Omental fat pad (tissue), 3 donors: ENCODE measurements at regions not wholly inside any gene's neighbourhood (a gene's known extent, or its start where the extent isn't known, plus 50 kb on each side); places are given as distances from the start of the nearest gene placed in this dataset.

ENCODE experiments used
- ATAC-seq: fragments of 150-250 bp; one replicate; pipeline ENCODE4 v1.9.1; 2016; ENCODE audit warnings: mild to moderate bottlenecking, moderate library complexity; ENCODE audit not compliant: low FRiP score
- DNase-seq: peaks from one replicate; pipeline ENCODE4 v3.0.0-alpha.2; 2019; ENCODE audit warnings: low spot score
- TF ChIP-seq, protein P1 (sequence below), 3 donors: fragments of 450-650 bp; IDR thresholded peaks; one replicate each; pipeline ENCODE4 v1.5.1; 2016 to 2017; ENCODE audit warnings: antibody characterized with exemption in 3 of 3, mild to moderate bottlenecking in 3 of 3, moderate library complexity in 2 of 3

GRCh38 chr6:145266432-145267075, 468.8 kb downstream of the EPM2A start:
- DNase-seq (no peak), ATAC-seq (no peak)
- TF ChIP-seq, protein P1, sequence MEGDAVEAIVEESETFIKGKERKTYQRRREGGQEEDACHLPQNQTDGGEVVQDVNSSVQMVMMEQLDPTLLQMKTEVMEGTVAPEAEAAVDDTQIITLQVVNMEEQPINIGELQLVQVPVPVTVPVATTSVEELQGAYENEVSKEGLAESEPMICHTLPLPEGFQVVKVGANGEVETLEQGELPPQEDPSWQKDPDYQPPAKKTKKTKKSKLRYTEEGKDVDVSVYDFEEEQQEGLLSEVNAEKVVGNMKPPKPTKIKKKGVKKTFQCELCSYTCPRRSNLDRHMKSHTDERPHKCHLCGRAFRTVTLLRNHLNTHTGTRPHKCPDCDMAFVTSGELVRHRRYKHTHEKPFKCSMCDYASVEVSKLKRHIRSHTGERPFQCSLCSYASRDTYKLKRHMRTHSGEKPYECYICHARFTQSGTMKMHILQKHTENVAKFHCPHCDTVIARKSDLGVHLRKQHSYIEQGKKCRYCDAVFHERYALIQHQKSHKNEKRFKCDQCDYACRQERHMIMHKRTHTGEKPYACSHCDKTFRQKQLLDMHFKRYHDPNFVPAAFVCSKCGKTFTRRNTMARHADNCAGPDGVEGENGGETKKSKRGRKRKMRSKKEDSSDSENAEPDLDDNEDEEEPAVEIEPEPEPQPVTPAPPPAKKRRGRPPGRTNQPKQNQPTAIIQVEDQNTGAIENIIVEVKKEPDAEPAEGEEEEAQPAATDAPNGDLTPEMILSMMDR (IDR thresholded peaks at IDR 0.05), result no peak

- no peak for ATAC-seq
- TF ChIP-seq, protein P1 (IDR thresholded peaks at IDR 0.05), result no peak
These were observed 468.0 kb downstream of the EPM2A start for GRCh38 chr6:145267076-145267867.

GRCh38 chr6:145270464-145270863, 464.9 kb downstream of the EPM2A start:
- DNase-seq (no peak), ATAC-seq (no peak)
- TF ChIP-seq, protein P1 (IDR thresholded peaks at IDR 0.05), result no peak

More at GRCh38 chr6:145267076-145267867, 468.0 kb downstream of the EPM2A start:
- no peak for DNase-seq

DNA sequence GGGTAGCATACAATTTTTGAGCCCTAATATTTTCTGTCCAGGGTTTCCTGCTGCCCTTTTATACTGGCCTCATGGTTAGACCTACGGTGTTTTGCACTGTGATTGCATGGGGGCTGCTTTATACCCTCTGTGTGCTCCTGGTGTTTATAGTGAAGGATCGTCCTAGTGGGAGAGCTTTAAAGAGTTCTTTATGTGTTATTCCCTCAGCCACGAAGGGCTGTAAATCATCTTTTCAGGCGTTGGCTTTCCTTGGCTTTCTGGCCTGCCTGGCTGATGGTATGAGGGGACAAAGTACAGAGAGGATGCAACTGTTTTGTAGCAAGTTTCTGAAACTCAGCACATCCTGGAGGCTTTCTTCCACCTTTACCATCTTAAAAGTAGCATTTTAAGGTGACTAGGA, 464.3 kb downstream of the EPM2A start:
- ATAC-seq, result no peak
- TF ChIP-seq, protein P1 (IDR thresholded peaks at IDR 0.05), result no peak

GRCh38 chr6:145271577-145271976, 463.7 kb downstream of the EPM2A start:
- DNase-seq (no peak), ATAC-seq (no peak)
- TF ChIP-seq, protein P1 (IDR thresholded peaks at IDR 0.05), result no peak

More for the DNA sequence above, 464.3 kb downstream of the EPM2A start:
- DNase-seq, result no peak

GRCh38 chr6:145272246-145272645, 463.1 kb downstream of the EPM2A start:
- no peak for ATAC-seq
- DNase-seq, result no peak
- TF ChIP-seq, protein P1 (IDR thresholded peaks at IDR 0.05), result no peak
